ENCODE measurements at regions not wholly inside any gene's neighbourhood (a gene's known extent, or its start where the extent isn't known, plus 50 kb on each side); places are given as distances from the start of the nearest gene placed in this dataset.
A peak's percentile ranks its signal among the peaks of the same experiment; 100 is the strongest.

DNA sequence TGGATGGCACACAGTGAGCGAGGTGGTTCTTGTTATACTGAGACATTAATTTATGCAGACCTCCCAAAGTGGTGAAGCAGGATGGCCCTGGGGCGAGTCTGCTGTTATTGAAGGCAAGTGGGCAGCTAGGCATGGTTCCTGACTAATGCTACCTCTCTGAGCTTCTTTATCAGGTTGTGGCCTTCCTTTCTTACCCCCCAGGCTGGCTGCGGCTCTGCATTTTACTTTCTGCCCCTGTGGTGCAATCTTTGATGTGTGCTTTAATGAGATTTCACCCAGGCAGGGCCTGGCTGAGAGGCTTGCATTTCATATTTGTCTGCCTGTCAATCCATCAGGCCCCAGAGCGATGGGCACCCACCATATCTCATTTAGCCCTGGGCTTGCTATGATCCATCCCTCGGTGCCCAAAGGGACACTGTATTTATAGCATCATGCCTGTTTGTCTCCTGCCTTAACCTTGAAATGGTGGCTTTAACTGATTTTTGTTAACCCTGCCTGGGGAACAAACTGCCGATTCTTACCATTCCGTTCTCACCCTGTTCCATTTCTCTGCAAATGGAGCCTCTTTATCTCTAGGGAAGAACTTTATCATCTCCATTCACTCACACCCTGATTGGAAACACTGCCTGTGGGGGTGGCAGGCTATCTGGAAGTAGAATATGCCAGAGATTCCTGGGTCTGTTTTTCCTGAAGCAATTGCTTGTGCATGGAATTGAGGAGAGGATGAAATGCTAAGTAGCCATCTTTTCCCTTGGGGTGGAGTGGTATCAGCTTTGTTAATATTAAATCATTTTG is 316.2 kb upstream of the THSD7B start:
- DNase-seq = no peak

- no peak for DNase-seq
Measured at GRCh38 chr2:136448432-136448831, 316.9 kb upstream of the THSD7B start.

- no peak for DNase-seq
Measured at GRCh38 chr2:136444323-136444722, 321.0 kb upstream of the THSD7B start.

DNA sequence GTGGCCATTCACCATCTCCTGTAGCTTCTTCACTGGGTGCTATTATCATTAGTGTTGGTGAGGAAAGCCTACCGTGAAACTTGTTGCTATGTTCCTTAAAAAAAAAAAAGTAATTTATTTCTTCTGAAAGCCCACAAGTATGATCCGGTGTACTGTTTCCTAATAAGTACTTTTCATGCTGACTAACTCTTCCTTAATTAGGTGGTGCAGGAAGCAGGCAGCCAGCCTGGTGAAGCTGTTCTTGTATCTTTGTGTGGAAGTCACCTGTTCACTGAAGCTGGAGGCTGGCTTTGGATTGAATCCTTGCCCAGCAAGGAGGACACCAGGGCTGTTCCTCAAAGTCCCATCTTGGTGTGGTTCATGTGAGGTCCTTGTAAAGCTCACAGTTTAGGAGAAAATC is 321.7 kb upstream of the THSD7B start:
- DNase-seq = no peak

DNA sequence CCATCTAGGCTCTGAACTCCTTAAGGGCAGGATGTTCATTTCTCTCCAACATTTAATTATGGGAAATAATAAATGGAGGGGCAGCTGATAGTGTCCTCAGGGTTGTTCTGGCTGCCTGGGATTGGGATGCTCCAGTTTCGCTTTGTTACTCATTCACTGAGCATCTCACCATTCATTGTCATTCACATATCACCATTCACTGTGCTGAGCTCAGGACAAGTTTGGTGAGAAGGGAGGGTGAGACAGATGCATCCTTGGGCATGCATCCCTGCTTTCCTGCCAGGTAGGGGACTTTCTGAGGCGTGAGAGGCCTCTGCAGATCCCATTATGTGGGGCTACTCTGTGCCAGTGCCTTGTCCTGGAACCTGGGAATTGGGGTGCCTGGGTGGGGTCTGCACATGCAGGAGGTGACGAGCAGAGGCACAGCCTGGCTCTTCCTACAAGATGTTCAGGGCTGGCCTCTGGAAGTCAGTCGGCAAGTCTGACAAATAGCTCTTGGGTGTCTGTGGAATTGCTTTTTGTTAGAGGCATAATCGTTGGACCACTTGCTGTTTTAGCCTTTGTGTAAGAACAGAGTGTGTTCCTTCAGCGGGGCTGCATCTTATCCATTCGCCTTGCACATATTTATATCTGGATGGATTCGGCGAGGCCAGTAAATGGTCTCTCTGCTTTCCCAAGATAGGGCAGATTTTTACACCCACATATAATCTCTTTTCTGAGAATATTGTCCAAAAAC is 323.2 kb upstream of the THSD7B start:
- DNase-seq = no peak

DNA sequence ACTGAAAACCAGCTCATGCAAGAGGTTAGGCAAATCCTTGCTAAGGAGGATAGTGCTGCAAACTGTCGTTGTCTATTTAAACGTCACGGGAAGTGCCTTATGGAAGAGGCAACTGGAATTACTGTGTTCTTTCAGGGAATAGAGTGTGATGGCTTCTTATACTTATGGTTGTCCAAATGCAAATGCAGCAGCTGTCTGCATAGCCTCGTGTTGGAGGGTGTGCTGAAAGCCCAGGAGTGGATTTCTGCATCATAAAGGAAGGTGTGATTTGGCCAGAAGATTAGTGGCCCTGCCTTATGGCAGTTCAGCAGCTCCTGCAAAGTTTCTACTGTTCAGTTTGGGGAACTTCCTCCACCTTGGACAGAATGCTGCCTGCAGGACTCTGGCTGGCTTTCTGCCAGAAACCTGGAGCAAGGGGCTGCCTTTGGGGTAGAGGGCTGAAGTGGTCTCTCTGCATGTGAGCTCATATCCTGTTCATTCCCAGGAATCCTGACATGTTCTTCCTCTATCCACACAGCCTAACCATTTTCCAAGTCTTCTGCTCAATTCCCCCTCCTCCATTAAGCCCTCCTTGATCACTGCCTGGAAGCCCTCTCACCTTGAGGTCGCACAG is 321.2 kb upstream of the CXCR4 start:
- DNase-seq = no peak

GRCh38 chr2:136437461-136437860 is 319.5 kb upstream of the CXCR4 start:
- DNase-seq = no peak

- no peak for DNase-seq
Measured at GRCh38 chr2:136436936-136437335, 319.0 kb upstream of the CXCR4 start.

- DNase-seq = no peak
Measured at GRCh38 chr2:136434251-136434715, 316.3 kb upstream of the CXCR4 start.

- no peak for DNase-seq
Measured at GRCh38 chr2:136433261-136433660, 315.3 kb upstream of the CXCR4 start.

DNA sequence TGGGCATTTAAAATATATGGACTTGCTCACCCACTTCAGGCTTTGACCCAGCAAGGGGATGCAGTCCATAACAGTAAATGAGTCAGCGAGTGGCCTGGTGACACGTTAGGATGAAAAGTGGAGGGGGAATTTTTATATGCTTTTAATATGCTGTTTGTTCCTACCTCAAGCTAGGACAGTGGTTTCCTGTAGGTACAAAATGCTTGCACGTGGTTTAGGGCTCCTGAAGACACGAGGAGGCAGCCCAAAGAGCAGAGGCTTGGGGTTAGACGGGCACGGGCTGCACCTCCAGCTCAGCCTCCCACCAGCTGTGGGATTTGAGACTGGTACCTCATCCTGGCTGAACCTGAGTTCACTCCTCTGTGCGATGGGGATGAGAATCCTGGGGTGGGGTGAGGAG is 306.2 kb upstream of the CXCR4 start:
- DNase-seq = no peak

- DNase-seq = peak in 10 of 14 donors; percentile 6 to 52 (median 12)
Measured at GRCh38 chr2:136423516-136423996, 305.6 kb upstream of the CXCR4 start.

GRCh38 chr2:136422512-136422911 is 304.6 kb upstream of the CXCR4 start:
- DNase-seq = no peak

DNA sequence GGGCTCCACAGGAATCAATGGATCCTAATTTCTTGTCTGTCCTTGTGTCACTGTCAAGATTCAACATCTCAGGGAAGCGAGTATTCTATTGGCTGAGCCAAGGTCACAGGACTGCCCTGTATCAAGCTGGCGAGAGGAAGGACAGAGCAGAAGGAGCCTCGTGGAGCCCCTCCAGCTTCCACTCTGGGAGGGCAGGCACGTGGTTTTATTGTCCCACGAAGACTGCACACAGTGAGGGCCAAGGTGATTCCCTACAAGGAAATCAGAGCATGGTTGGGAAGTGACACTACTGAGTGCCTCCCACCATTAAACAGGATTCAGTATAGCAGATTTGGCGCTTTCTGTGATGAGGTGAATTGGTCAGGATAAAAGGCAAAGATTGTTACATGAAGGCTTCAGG is 302.4 kb upstream of the CXCR4 start:
- DNase-seq = no peak

- DNase-seq = no peak
Measured at GRCh38 chr2:136411946-136412345, 294.0 kb upstream of the CXCR4 start.

GRCh38 chr2:136410673-136411072 is 292.7 kb upstream of the CXCR4 start:
- no peak for DNase-seq

DNA sequence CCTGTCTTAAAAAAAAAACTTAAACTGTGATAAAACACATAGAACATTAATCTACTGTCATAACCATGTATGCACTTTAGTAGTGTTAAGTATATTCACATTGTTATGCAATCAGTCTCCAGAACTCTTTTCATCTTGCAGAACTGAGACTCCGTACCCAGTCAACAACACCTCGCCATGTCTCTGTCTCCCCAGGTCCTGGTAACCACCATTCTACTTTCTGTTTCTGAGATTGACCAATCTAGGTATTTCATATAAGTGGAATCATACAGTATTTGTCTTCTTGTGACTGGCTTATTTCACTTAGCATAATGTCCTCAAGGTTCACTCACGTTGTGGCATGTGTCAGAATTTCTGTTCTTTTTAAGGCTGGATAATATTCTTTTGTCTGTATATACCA is 290.8 kb upstream of the CXCR4 start:
- no peak for DNase-seq

- DNase-seq = no peak
Measured at GRCh38 chr2:136407952-136408318, 290.0 kb upstream of the CXCR4 start.

DNA sequence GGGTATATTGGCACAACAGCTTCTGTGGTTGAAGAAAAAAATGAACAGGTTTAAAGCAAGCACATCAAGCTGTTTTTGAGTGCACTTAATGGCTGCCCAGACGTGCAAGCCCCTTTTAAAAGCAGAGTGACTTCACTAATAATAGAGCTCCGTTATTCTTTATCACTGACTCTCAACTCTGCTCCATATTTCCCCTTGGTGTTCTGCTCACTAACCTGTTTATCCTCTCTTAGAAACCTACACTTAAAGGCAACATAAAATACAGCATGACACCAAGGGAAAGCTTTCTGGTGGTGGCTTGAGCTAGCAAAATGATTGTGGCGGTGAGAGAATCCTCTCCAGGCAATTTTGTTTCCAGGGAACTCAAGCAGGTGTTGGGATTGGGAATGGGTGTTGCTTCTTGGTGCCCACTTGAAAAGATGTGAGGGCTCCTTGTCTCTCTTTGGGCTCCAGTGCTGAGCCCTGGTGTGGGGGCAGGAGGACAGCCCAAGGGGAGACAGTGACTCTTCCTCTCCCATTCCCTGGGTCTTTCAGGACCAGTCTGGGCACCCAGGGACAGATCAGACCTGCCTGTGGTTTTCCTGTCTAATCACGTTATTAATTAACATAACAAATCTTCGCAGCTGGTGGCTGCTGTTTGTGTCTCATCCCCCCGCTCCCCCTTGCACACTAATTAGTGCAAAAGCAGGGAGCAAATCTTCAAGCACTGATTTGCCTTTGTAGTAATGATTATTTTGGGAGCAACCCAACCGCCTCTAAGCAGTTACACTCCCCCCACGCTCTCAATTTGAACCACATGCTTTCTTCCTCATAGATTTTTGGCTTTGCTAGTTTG is 289.4 kb upstream of the CXCR4 start:
- no peak for DNase-seq

DNA sequence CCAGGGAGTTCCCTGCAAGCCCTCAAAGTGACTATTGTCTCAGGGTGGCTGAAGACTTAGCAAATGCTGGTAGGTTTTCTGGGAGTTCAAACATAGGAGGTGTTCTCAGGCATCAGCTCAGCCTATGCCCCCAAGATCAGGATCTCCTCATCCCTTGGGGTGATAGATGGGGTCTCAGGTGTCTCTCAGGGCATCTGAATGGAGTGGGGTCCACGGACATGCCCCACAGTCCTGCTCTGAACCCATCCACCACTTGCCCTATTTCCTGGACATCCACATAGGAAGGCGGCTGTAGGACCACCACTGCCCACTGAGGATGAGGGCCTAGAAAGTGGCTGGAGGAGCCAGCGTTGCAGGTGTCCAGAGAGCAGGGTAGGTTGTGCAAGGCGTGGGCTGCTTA is 287.0 kb upstream of the CXCR4 start:
- no peak for DNase-seq

DNA sequence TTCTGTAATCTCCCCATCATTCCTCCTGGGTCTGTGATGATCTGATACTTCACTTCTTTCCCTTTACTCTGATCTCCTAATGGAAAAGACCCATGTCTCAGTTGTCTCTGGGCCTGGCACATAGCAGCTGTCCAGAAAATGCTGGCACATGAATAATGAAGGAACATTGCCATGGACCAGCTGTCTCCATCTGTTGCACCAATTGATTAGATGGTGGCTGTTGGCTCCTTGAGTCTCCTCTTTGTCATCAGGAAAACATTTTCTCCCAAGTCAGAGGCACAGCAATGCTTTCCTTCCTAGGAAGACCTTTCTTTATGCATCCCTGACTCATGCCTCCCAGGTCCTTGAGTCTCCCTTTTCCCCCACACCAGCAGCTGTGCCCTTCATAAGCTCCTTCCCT is 286.2 kb upstream of the CXCR4 start:
- DNase-seq = no peak

DNA sequence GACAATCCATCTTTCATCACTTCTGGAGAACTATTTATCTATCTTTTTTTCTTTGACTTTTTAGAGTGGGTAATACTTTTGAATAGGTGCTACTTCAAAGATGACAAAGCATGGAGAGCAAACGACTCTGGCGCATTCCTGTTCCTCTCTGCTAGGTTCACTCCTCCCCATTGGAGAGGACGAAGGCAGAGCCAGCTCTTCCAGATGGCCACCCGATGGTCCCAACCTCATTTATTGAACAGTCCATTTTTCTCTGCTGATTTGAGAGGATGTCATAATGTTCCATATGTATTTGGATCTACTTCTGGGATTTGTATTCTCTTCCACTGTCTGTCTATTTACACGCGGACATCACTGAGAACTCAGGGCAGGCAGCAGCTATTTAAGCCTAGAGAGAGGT is 284.3 kb upstream of the CXCR4 start:
- peak in 1 of 14 donors; percentile 31 for DNase-seq
